DLD1 (cell line): ENCODE measurements at regions not wholly inside any gene's neighbourhood (a gene's known extent, or its start where the extent isn't known, plus 50 kb on each side); places are given as distances from the start of the nearest gene placed in this dataset.
"Not testable (repeated sequence)": the region's sequence is repeated elsewhere in the genome, so short reads cannot be mapped to it uniquely, and the experiment has no call there.

Experiments used
- in situ Hi-C: cut with HindIII; loops from 2 replicates; pipeline ENCODE4 v1.10.0; 2017; ENCODE audit warnings: low sequenced_read_pairs

GRCh38 chr12:70008944-70009343 lies 183.9 kb downstream of the MYRFL start:
- in situ Hi-C loops = no loop called here

GRCh38 chr12:70011353-70011752 lies 186.3 kb downstream of the MYRFL start:
- in situ Hi-C loops = no loop called here

DNA sequence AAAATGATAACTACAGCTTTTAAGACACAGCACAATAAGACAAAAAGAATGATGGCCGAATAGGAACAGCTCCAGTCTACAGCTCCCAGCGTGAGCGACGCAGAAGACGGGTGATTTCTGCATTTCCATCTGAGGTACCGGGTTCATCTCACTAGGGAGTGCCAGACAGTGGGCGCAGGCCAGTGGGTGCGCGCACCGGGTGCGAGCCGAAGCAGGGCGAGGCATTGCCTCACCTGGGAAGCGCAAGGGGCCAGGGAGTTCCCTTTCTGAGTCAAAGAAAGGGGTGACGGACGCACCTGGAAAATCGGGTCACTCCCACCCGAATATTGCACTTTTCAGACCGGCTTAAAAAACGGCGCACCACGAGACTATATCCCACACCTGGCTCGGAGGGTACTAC lies 188.0 kb downstream of the MYRFL start:
- in situ Hi-C loops = not testable (repeated sequence)

- in situ Hi-C loops = no loop called here
These were observed 203.5 kb downstream of the MYRFL start for GRCh38 chr12:70028515-70028914.

GRCh38 chr12:70028918-70029317 lies 203.9 kb downstream of the MYRFL start:
- in situ Hi-C loops = no loop called here

DNA sequence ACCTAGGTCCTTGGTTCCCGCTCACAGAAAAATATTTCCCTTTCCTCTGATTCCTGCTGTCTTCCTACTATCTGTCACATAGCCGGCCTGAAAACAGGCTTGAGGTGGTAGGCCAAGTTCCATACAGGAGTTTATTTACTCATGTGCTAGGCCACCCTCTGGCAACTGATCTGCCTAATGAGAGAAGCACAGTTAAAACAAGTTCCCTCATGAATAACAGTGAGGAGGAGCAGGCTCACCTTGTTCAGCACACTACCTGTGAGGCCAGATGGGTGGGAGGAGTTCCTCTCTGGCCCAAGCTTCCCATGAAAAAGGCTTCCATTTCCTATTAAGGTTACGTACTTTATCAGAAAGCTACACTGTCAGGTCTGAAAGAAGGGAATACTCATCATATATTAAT lies 206.0 kb downstream of the MYRFL start:
- in situ Hi-C loops = no loop called here

DNA sequence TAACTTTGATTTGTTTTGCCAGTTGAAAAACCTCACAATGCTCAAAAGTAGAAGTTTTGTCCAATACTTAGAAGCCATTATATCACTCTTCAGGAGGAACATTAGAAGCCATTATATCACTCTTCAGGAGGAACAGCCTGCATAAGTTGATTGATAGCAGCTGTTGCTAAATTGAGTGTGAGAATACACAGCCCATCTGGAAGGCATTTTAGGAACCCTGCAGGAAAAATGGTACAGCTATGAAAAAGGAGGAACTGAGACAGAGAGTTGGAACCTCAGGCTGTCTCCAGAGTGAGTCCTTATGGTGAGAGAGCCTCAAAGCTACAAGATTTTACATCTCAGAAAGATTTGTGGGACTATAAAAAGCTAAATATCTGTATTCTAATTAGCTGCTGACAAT lies 207.0 kb downstream of the MYRFL start:
- in situ Hi-C loops = no loop called here

DNA sequence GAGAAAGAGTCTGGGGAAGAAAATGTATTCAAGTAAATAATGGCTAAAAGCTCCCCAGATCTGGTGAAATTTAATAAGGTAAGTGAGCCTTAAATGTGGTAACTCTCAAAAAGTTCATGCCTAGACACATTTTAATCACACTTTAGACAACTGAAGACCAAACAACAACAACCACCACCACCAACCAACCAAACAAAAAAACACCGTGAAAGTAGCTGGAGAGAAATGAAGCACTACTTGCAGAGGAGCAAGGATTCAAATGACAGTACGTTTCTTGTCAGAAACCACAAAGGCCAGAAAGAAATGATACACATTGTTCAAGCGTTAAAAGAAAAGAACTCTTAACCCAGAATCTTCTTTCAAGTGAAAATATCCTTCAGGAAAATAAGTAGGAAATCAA lies 208.3 kb downstream of the MYRFL start:
- in situ Hi-C loops = no loop called here

- in situ Hi-C loops = no loop called here
These were observed 203.1 kb upstream of the CNOT2 start for GRCh38 chr12:70040141-70040540.

DNA sequence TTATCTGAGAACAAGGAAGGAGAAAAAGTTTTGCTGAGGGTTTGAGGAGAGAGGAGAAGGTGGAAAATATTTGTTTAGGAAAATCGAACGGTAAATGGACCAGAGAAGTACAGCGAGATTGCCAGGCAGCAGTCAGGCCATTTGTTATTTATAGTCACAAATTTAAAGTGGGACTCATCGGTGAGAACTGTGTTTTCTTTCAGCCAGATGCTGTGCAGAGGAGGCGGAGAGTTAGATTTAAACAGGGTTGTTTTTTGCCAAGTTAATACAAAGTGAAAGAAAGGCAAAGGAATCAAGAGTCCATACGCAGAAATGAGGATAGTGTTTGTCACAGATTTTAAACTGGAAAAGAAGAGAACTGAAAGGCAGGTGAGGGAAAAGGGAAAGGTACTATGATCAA lies 200.6 kb upstream of the CNOT2 start:
- in situ Hi-C loops = no loop called here

DNA sequence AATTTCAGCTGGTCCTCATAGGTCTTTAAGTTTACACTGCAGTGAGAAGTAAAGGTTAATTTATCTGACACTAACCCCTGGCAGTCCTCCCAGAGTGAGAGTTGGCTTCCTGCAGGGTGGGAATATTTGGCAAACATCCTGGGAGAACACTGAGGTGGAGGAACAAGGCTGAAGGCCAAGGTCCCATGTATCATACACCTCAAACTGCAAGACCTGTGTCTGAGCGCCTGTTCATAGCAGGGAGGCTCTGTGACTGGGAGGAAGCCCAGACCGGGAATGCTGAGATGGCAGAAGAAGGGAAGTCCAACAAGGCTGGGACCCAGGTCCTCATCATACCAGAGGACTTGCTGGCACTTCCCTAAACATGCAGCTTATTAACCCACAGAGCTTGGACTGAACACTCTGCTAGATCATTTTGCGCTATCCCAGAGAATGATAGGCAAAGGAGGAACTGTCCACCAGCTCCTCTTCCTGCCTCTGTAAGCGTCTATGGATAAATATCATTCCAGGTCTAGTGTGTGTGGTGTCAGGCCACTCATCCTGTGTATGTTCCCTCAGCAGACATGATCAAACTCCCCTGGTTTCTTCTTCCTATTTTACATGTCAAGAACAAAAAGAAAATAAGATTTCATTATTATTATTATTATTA lies 199.6 kb upstream of the CNOT2 start:
- in situ Hi-C loops = no loop called here

DNA sequence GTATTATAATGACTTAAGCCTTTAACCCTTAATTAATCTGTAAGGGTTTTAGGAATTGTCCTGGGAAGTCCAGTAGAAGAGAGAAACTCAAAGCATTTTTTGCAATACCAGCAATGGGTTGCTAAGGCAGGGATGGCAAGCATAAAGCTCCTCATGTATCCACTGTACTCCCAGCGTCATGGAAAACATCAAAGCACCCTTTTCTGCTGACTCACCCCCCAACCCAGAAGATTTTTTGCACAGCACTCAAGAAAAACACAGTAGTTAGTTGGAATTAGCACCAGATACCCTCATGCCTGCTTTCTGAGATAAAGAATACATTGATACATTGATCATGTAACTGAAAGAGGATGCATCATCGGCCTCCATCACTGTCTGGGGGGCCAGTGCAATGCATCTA lies 199.1 kb upstream of the CNOT2 start:
- in situ Hi-C loops = no loop called here

DNA sequence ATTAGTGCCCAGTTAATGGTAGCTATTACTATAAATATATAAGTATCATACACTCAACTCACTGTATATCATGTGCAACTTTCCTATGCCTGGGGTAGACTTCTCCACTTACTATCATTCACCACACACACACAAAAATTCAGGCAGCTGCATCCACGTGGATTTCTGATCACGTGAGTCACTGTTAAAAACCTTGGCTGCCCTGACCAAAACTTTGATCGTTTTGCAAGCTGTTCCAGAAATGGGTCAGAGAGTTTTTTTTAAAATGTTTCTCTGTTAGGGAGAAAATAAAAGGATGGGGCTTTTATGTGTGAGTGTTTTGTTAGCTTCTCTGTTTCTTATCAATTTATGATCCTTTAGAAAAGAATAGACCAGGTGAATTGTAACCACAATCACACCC lies 198.2 kb upstream of the CNOT2 start:
- in situ Hi-C loops = no loop called here

GRCh38 chr12:70045514-70045913 lies 197.7 kb upstream of the CNOT2 start:
- in situ Hi-C loops = no loop called here

DNA sequence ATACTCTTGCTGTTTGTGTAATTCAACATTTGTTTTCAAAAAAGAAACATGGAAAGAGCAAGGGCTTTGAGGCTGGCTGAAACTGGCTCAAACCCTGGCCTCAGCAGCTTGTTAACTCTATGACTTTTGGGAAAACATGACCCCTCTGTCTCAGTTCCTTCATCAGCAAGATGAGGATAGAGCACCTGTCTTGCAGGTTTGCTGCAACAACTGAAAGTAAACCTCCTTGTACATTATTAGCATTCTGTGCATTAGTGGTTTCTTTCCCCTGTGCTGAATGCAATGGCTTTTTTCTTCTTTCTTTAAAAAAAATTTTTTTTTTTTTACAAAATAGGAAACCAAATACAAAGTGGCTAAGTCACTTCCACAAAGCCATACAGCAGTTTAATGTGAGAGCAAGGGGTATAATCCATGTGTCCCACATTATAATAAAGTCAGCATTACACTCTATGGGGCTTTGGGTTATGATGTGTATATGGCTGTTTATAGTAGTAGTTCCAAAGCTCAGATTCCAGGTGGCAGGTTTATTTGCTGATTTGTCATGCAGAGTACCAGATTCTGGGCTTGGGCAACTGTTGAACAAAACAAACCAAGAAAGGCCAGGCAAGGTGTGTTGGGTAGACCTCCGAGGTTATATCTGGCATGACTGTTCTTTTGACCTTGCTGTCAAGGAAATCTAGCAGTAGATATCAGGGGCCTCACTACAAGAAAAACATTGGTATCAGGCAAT lies 194.5 kb upstream of the CNOT2 start:
- in situ Hi-C loops = no loop called here

- in situ Hi-C loops = no loop called here
These were observed 193.5 kb upstream of the CNOT2 start for GRCh38 chr12:70049596-70050360.

DNA sequence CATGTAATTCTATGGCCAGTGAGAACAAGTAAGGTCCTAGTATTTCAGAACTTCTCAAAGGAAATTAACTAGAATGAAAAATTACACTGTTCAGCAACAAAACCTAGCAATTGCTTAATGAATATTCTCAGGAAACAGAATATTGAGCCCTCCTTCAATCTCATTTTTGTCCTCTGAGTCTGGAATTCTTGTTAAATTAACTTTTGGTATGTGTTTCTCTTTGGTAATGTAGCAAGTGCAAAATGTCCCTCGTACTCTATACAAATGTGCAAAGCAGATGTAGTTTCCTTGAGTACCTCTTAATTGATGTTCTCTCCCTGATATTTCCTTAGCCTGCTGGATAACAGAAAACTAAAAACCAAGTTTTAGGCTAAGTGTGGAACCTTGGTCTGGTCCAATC lies 190.8 kb upstream of the CNOT2 start:
- in situ Hi-C loops = no loop called here

- in situ Hi-C loops = no loop called here
These were observed 190.2 kb upstream of the CNOT2 start for GRCh38 chr12:70052931-70053497.

- in situ Hi-C loops = no loop called here
These were observed 183.9 kb upstream of the CNOT2 start for GRCh38 chr12:70059373-70059772.

DNA sequence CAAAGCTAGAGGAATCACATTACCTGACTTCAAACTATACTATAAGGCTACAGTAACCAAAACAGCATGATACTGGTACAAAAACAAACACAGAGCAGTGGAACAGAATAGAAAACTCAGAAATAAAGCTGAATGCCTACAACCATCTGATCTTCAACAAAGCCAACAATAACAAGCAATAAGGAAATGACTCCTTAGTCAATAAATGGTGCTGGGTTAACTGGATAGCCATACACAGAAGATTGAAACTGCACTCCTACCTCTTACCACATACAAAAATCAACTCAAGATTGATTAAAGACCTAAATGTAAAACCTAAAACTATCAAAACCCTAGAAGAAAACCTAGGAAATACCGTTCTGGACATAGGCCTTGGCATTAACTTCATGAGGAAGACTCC lies 182.6 kb upstream of the CNOT2 start:
- in situ Hi-C loops = no loop called here

DNA sequence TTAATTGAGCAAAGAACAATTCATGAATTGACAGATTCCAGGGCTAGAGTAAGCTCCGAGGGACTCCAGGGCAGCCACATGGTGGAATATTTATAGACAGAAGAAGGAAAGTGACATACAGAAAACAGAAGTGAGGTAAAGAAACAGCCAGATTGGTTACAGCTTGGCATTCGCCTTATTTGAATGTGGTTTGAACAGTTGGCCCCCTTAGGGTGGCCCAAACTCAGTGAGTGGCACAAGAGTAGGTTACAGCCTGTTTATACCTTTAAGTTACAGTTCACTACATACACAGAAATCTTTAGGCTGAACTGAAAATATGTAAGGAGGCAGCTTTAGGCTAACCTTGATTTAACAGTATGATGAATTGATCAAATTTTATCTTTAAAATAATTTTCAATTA lies 174.5 kb upstream of the CNOT2 start:
- in situ Hi-C loops = no loop called here
